Psoas muscle (tissue), 7 donors: ENCODE measurements at regions not wholly inside any gene's neighbourhood (a gene's known extent, or its start where the extent isn't known, plus 50 kb on each side); places are given as distances from the start of the nearest gene placed in this dataset.

Experiments used
- ATAC-seq, 4 donors: fragments of 200-7000 bp; cut with Tn5 transposase; one replicate each; pipeline ENCODE4 v1.9.1; 2020; ENCODE audit warnings: moderate library complexity in 3 of 4, mild to moderate bottlenecking in 2 of 4
- DNase-seq, 2 donors: peaks; one replicate each; pipeline ENCODE4 v3.0.0-alpha.2; 2020
- H3K27ac ChIP-seq: fragments of 200-600 bp; one replicate; pipeline ENCODE4 v1.8.0; 2022
- H3K27me3 ChIP-seq, 3 donors: fragments of 200-600 bp in 1 of 3; one replicate each; pipeline versions ENCODE4 v1.6.1 to v1.8.0; 2013 to 2022; ENCODE audit warnings: low read length in 2 of 3, mild to moderate bottlenecking in 2 of 3, moderate library complexity in 1 of 3; ENCODE audit not compliant: insufficient read depth in 3 of 3
- H3K36me3 ChIP-seq, 2 donors: fragments of 200-600 bp in 1 of 2; one replicate each; pipeline versions ENCODE4 v1.6.1 to v1.8.0; 2013 to 2022; ENCODE audit warnings: low read depth in 1 of 2, mild to moderate bottlenecking in 1 of 2, moderate library complexity in 1 of 2; ENCODE audit not compliant: insufficient read depth in 1 of 2
- H3K4me1 ChIP-seq: fragments of 200-600 bp; one replicate; pipeline ENCODE4 v1.8.0; 2022
- H3K4me3 ChIP-seq: fragments of 200-600 bp; one replicate; pipeline ENCODE4 v1.8.0; 2022; ENCODE audit warnings: mild to moderate bottlenecking
- H3K9me3 ChIP-seq: fragments of 200-600 bp; one replicate; pipeline ENCODE4 v1.8.0; 2022
- CTCF ChIP-seq: fragments of 200-600 bp; IDR thresholded peaks from one replicate; pipeline ENCODE4 v1.8.0; 2022; ENCODE audit warnings: antibody characterized with exemption
- WGBS, 3 donors: extraction: QIAGEN DNeasy Blood & Tissue Kit; methylation state at CpG; one replicate each; pipeline versions ENCODE4 v1.1.6 to v1.1.7; 2013; 5-methylcytosine and 5-hydroxymethylcytosine counted together
- intact Hi-C, 2 donors: fragments of 100-400 bp; cut with DNase I; formaldehyde crosslinking; loops; one replicate each; pipeline versions ENCODE4 v1.11.0 to v1.14.2; 2022
- donor health status: healthy with polysubstance abuse.
- donor health status: DM: no; HTN: no; CAD: no; lungs with moderate emphysema.
- donor health status: Bipolar disorder and iron deficiency.
- donor health status: healthy.
- donor health status: DM: yes; HTN: yes; CAD: no.
- donor health status: DM: no; HTN: no; CAD: no.
- donor health status: DM: yes; HTN: yes; CAD: no.

GRCh38 chr20:16806061-16806460 lies 57.9 kb downstream of the OTOR start:
- DNase-seq, result no peak
- intact Hi-C loops, result no loop called here
- H3K36me3 ChIP-seq, result no peaks in the 10 kb centered on the region
- peaks cover 0 to 15% (median 0%) of the 10 kb centered on the region in 3 donors for H3K27me3 ChIP-seq
- H3K4me3 ChIP-seq, result no peak overlapping the region
- no peaks in the 10 kb centered on the region for H3K9me3 ChIP-seq
- TF ChIP-seq CTCF, result no peak
- no peak for ATAC-seq
- H3K4me1 ChIP-seq, result no peaks in the 10 kb centered on the region
- no peak overlapping the region for H3K27ac ChIP-seq
- 43 to 64% (median 63%) methylated on average over 6 of the region's 6 CpGs for WGBS, 3 donors

- no peaks in the 10 kb centered on the region for H3K4me1 ChIP-seq
- no peaks in the 10 kb centered on the region for H3K9me3 ChIP-seq
- 45 to 66% (median 64%) methylated on average over 7 of the region's 7 CpGs for WGBS, 3 donors
- no peak for TF ChIP-seq CTCF
- no peaks in the 10 kb centered on the region for H3K36me3 ChIP-seq
- no peak for ATAC-seq
- intact Hi-C loops, result no loop called here
- no peak for DNase-seq
- H3K27ac ChIP-seq, result no peak overlapping the region
- H3K27me3 ChIP-seq, result peaks cover 0 to 15% (median 0%) of the 10 kb centered on the region in 3 donors
- H3K4me3 ChIP-seq, result no peak overlapping the region
These were observed 58.7 kb downstream of the OTOR start for GRCh38 chr20:16806886-16807285.

GRCh38 chr20:16808796-16809195 lies 60.6 kb downstream of the OTOR start:
- no peak overlapping the region for H3K4me3 ChIP-seq
- DNase-seq (no peak), ATAC-seq (no peak)
- no peaks in the 10 kb centered on the region for H3K36me3 ChIP-seq
- intact Hi-C loops, result no loop called here
- WGBS, 3 donors, result 16 to 30% (median 23%) methylated on average over 4 of the region's 4 CpGs
- H3K9me3 ChIP-seq, result no peaks in the 10 kb centered on the region
- H3K27me3 ChIP-seq, result peaks cover 0 to 9% (median 3%) of the 10 kb centered on the region in 3 donors
- H3K27ac ChIP-seq, result no peak overlapping the region
- no peaks in the 10 kb centered on the region for H3K4me1 ChIP-seq
- TF ChIP-seq CTCF, result no peak

GRCh38 chr20:16810216-16810615 lies 62.1 kb downstream of the OTOR start:
- H3K36me3 ChIP-seq, result no peaks in the 10 kb centered on the region
- no peak overlapping the region for H3K27ac ChIP-seq
- intact Hi-C loops, result no loop called here

More at GRCh38 chr20:16810216-16810615, 62.1 kb downstream of the OTOR start:
- H3K4me3 ChIP-seq, result no peak overlapping the region
- H3K27me3 ChIP-seq, result peaks cover 0 to 3% (median 2%) of the 10 kb centered on the region in 3 donors
- 88 to 92% (median 89%) methylated on average over 3 of the region's 3 CpGs for WGBS, 3 donors
- no peak for ATAC-seq
- DNase-seq, result no peak
- H3K4me1 ChIP-seq, result no peaks in the 10 kb centered on the region
- no peaks in the 10 kb centered on the region for H3K9me3 ChIP-seq
- TF ChIP-seq CTCF, result no peak
